Stimulated activated naive CD8-positive, alpha-beta T cell treated with anti-CD3 and anti-CD28 coated beads, Interleukin-15, Interleukin-2, amounts not matched to agents 100 ng/mL and 50 ng/mL, for 24 hours (primary cell): ENCODE measurements at regions not wholly inside any gene's neighbourhood (a gene's known extent, or its start where the extent isn't known, plus 50 kb on each side); places are given as distances from the start of the nearest gene placed in this dataset.

Experiments
- H3K27ac Mint-ChIP-seq: one replicate; pipeline ENCODE4 v1.8.0; 2021; ENCODE audit warnings: mild to moderate bottlenecking, mixed read lengths
- H3K27me3 Mint-ChIP-seq: one replicate; pipeline ENCODE4 v1.8.0; 2021; ENCODE audit warnings: mixed read lengths
- H3K36me3 Mint-ChIP-seq: one replicate; pipeline ENCODE4 v1.8.0; 2021; ENCODE audit warnings: low read depth, mixed read lengths
- H3K4me1 Mint-ChIP-seq: one replicate; pipeline ENCODE4 v1.8.0; 2021; ENCODE audit warnings: low read depth, mixed read lengths
- H3K4me3 Mint-ChIP-seq: one replicate; pipeline ENCODE4 v1.8.0; 2021; ENCODE audit warnings: mild to moderate bottlenecking, mixed read lengths
- H3K9me3 Mint-ChIP-seq: one replicate; pipeline ENCODE4 v1.8.0; 2021; ENCODE audit warnings: mixed read lengths

GRCh38 chr18:72407048-72407447, 137.1 kb downstream of the CBLN2 start:
- H3K9me3 Mint-ChIP-seq, result peaks cover 6% of the 10 kb centered on the region
- no peaks in the 10 kb centered on the region for H3K36me3 Mint-ChIP-seq
- H3K4me3 Mint-ChIP-seq, result no peak overlapping the region
- no peak overlapping the region for H3K27ac Mint-ChIP-seq
- H3K27me3 Mint-ChIP-seq, result no peaks in the 10 kb centered on the region
- no peaks in the 10 kb centered on the region for H3K4me1 Mint-ChIP-seq

GRCh38 chr18:72391951-72392350, 152.2 kb downstream of the CBLN2 start:
- Mint-ChIP-seq H3K27ac (no peak overlapping the region), H3K36me3 (no peaks in the 10 kb centered on the region), H3K4me3 (no peak overlapping the region), H3K27me3 (no peaks in the 10 kb centered on the region), H3K4me1 (no peaks in the 10 kb centered on the region), H3K9me3 (peaks cover 10% of the 10 kb centered on the region)

DNA sequence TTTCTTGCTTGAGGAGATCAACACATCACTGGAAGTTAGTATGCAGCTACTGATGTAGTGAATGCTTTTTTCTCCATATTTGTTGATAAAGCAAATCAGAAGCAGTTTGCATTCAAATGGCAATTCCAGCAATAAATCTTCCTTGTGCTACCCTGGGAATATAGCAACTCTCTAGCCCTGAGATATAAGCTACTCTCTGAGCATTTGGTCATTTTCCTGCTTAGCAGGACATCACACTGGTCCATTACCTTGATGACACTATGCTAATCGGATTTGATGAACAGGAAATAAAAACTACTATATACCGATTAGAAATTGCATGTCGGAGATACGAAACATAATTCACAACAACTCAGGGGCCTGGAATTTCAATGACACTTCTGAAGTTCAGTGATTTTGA, 152.7 kb downstream of the CBLN2 start:
- H3K27me3 Mint-ChIP-seq, result no peaks in the 10 kb centered on the region
- no peak overlapping the region for H3K4me3 Mint-ChIP-seq
- H3K36me3 Mint-ChIP-seq, result no peaks in the 10 kb centered on the region
- H3K27ac Mint-ChIP-seq, result no peak overlapping the region
- no peaks in the 10 kb centered on the region for H3K4me1 Mint-ChIP-seq
- peaks cover 10% of the 10 kb centered on the region for H3K9me3 Mint-ChIP-seq

GRCh38 chr18:72378016-72378415, 166.1 kb downstream of the CBLN2 start:
- no peaks in the 10 kb centered on the region for H3K4me1 Mint-ChIP-seq
- peaks cover 5% of the 10 kb centered on the region for H3K9me3 Mint-ChIP-seq
- no peaks in the 10 kb centered on the region for H3K27me3 Mint-ChIP-seq
- H3K27ac Mint-ChIP-seq, result no peak overlapping the region
- no peaks in the 10 kb centered on the region for H3K36me3 Mint-ChIP-seq
- no peak overlapping the region for H3K4me3 Mint-ChIP-seq

GRCh38 chr18:72376256-72376655, 167.9 kb downstream of the CBLN2 start:
- no peaks in the 10 kb centered on the region for H3K36me3 Mint-ChIP-seq
- H3K27ac Mint-ChIP-seq, result no peak overlapping the region
- H3K4me1 Mint-ChIP-seq, result no peaks in the 10 kb centered on the region
- H3K27me3 Mint-ChIP-seq, result no peaks in the 10 kb centered on the region
- peaks cover 5% of the 10 kb centered on the region for H3K9me3 Mint-ChIP-seq
- H3K4me3 Mint-ChIP-seq, result no peak overlapping the region

DNA sequence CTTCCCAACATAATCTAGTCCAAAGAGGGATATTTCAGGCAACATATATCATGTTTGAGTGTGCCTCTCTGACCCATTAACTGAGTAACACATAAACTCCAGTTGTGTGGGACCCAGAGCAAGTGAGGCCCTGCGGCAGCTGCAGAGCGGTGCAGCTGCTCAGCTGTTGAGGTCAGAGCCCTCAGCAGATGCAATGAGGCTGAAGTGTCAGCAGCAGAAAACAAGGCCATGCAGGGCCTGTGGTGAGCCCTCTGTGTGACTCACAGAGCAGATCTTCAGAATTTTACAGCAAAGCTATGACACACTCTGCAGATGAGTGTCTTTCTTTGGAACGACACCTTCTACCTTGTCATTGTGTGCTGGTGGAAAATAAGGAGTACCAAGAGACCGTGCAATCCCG, 168.5 kb downstream of the CBLN2 start:
- Mint-ChIP-seq H3K4me1 (no peaks in the 10 kb centered on the region), H3K27ac (no peak overlapping the region), H3K27me3 (no peaks in the 10 kb centered on the region), H3K4me3 (no peak overlapping the region), H3K36me3 (no peaks in the 10 kb centered on the region), H3K9me3 (peaks cover 5% of the 10 kb centered on the region)

- H3K4me3 Mint-ChIP-seq, result no peak overlapping the region
- no peaks in the 10 kb centered on the region for H3K27me3 Mint-ChIP-seq
- H3K27ac Mint-ChIP-seq, result no peak overlapping the region
- H3K4me1 Mint-ChIP-seq, result no peaks in the 10 kb centered on the region
- no peaks in the 10 kb centered on the region for H3K9me3 Mint-ChIP-seq
- no peaks in the 10 kb centered on the region for H3K36me3 Mint-ChIP-seq
Measured at GRCh38 chr18:72372076-72372475, 172.1 kb downstream of the CBLN2 start.

GRCh38 chr18:72368308-72368707, 175.8 kb downstream of the CBLN2 start:
- Mint-ChIP-seq H3K36me3 (no peaks in the 10 kb centered on the region), H3K4me3 (no peak overlapping the region), H3K27me3 (no peaks in the 10 kb centered on the region), H3K9me3 (no peaks in the 10 kb centered on the region), H3K27ac (no peak overlapping the region), H3K4me1 (no peaks in the 10 kb centered on the region)

GRCh38 chr18:72360634-72361033, 183.5 kb downstream of the CBLN2 start:
- H3K4me1 Mint-ChIP-seq, result no peaks in the 10 kb centered on the region
- no peaks in the 10 kb centered on the region for H3K36me3 Mint-ChIP-seq
- H3K27ac Mint-ChIP-seq, result no peak overlapping the region
- peaks cover 5% of the 10 kb centered on the region for H3K9me3 Mint-ChIP-seq
- H3K27me3 Mint-ChIP-seq, result no peaks in the 10 kb centered on the region
- H3K4me3 Mint-ChIP-seq, result no peak overlapping the region

DNA sequence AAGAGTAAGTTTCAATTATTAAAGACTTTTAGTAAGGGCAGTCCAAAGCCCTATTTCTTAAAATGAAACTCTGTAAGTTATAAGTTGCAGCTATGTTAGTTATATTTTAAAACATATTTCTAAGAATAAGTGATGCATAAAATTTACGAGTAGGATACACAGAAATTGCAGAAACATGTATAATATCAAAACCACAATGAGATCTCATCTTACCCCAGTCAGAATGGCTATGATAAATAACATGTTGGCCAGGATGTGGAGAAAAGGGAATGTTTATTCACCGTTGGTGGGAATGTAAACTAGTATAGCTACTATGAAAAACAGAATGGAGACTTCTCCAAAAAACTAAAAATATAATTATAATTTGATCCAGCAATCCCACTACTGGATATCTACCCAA, 201.2 kb downstream of the CBLN2 start:
- Mint-ChIP-seq H3K27ac (no peak overlapping the region), H3K36me3 (no peaks in the 10 kb centered on the region), H3K4me3 (no peak overlapping the region), H3K9me3 (peaks cover 11% of the 10 kb centered on the region), H3K27me3 (no peaks in the 10 kb centered on the region), H3K4me1 (no peaks in the 10 kb centered on the region)

GRCh38 chr18:72339976-72340375, 204.2 kb downstream of the CBLN2 start:
- Mint-ChIP-seq H3K36me3 (no peaks in the 10 kb centered on the region), H3K9me3 (peaks cover 9% of the 10 kb centered on the region), H3K27me3 (no peaks in the 10 kb centered on the region), H3K4me3 (no peak overlapping the region), H3K4me1 (no peaks in the 10 kb centered on the region), H3K27ac (no peak overlapping the region)

DNA sequence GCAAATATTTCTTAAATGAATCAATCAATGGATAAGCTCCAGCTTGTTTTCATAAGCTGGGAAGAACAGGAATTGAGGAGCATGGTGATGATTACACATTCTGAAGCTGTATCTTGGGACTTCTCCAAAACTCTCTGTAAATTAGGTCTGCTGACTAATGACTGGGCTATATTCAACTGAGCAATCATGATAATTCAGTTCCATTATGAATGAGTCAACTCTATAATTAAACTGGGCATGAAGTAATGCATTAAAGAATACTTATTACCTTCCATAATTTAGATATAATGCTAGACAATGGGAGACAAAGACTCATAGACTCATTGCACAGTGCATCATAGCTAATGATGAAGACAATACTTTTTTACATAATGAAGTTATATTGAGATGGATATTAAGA, 207.4 kb downstream of the CBLN2 start:
- Mint-ChIP-seq H3K36me3 (no peaks in the 10 kb centered on the region), H3K4me1 (no peaks in the 10 kb centered on the region), H3K4me3 (no peak overlapping the region), H3K9me3 (peaks cover 12% of the 10 kb centered on the region), H3K27me3 (no peaks in the 10 kb centered on the region), H3K27ac (no peak overlapping the region)

GRCh38 chr18:72329533-72329932, 214.6 kb downstream of the CBLN2 start:
- H3K27me3 Mint-ChIP-seq, result no peaks in the 10 kb centered on the region
- H3K4me3 Mint-ChIP-seq, result no peak overlapping the region
- H3K27ac Mint-ChIP-seq, result no peak overlapping the region
- H3K36me3 Mint-ChIP-seq, result no peaks in the 10 kb centered on the region
- peaks cover 9% of the 10 kb centered on the region for H3K9me3 Mint-ChIP-seq
- H3K4me1 Mint-ChIP-seq, result no peaks in the 10 kb centered on the region

DNA sequence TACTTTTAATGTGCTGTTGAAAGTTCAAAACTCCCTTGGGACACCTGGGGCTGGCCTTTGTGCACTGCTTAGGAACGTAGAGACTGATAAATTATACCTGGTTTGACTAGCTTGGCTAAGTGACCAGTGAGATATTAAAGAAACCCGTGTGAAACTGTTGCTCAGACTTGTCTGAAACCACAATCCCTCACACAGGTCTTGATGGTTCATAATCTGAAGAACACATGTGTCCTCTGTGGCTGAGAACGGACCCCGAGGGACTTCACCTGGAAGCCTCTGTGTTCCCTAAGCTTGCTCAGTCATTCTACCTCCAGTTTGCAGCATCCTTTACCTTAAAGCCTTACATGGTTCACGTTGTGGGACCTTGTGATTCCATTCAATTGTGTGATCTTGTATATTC, 218.8 kb downstream of the CBLN2 start:
- Mint-ChIP-seq H3K36me3 (no peaks in the 10 kb centered on the region), H3K27ac (no peak overlapping the region), H3K4me1 (no peaks in the 10 kb centered on the region), H3K4me3 (no peak overlapping the region), H3K9me3 (no peaks in the 10 kb centered on the region), H3K27me3 (no peaks in the 10 kb centered on the region)

DNA sequence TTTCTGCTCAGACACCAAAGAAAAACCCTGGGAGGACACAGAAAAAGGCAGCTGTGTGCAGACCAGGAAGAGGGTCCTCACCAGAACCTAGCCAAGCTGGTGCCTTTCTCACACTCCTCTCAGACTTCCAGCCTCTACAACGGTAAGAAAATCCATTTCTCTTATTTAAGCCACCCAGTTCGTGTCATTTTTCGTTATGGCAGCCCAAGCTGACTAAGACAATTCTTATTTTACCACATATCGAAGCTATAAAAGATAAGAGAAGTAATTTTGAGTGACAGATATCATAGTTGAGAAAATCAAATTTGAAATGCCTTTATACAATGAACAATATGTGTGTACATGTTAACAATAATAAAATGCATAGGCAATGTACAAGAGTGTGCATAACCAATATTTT, 219.5 kb downstream of the CBLN2 start:
- no peaks in the 10 kb centered on the region for H3K9me3 Mint-ChIP-seq

GRCh38 chr18:72316497-72316896, 227.6 kb downstream of the CBLN2 start:
- H3K27ac Mint-ChIP-seq, result no peak overlapping the region

More for the DNA sequence above, 219.5 kb downstream of the CBLN2 start:
- Mint-ChIP-seq H3K27me3 (no peaks in the 10 kb centered on the region), H3K27ac (no peak overlapping the region), H3K4me1 (no peaks in the 10 kb centered on the region), H3K4me3 (no peak overlapping the region), H3K36me3 (no peaks in the 10 kb centered on the region)

More at GRCh38 chr18:72316497-72316896, 227.6 kb downstream of the CBLN2 start:
- no peaks in the 10 kb centered on the region for H3K4me1 Mint-ChIP-seq
- no peaks in the 10 kb centered on the region for H3K27me3 Mint-ChIP-seq
- H3K36me3 Mint-ChIP-seq, result no peaks in the 10 kb centered on the region
- H3K4me3 Mint-ChIP-seq, result no peak overlapping the region
- peaks cover 11% of the 10 kb centered on the region for H3K9me3 Mint-ChIP-seq
